Erythroblast (primary cell): ENCODE measurements at regions not wholly inside any gene's neighbourhood (a gene's known extent, or its start where the extent isn't known, plus 50 kb on each side); places are given as distances from the start of the nearest gene placed in this dataset.

Experiments
- GATA1 ChIP-seq: IDR thresholded peaks from 2 replicates; pipeline ENCODE4 v1.6.1; 2011; ENCODE audit warnings: low read depth, mild to moderate bottlenecking, control low read depth, low read length, moderate library complexity
- POLR2A ChIP-seq: IDR thresholded peaks from 2 replicates; pipeline ENCODE4 v1.6.1; 2011; ENCODE audit warnings: mild to moderate bottlenecking, low read length

DNA sequence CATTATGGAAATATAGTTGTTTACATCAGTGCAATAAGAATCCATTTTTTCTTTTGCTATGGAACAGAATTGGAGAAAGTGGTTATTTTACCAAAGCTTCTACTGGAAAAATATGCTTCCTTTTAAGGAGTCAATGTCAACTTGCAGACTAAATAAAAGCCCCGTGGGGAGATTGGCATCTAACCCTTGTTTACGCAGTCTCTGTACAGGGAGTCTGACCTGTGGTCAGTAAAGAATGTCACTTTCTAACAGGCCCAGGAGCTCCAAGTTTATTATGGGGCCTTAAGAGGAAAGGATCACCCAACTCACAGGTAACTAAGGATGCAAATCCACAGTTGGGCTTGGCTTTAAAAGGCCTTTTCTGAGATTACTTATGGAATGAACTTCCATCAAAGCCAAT is 1751.2 kb downstream of the SI start:
- no peak for TF ChIP-seq POLR2A
- no peak for TF ChIP-seq GATA1
